Activated naive CD4-positive, alpha-beta T cell treated with anti-CD3 and anti-CD28 coated beads, Interleukin-2, amount 50 U/mL, for 16 hours (primary cell): ENCODE measurements at regions not wholly inside any gene's neighbourhood (a gene's known extent, or its start where the extent isn't known, plus 50 kb on each side); places are given as distances from the start of the nearest gene placed in this dataset.
"Not testable (repeated sequence)": the region's sequence is repeated elsewhere in the genome, so short reads cannot be mapped to it uniquely, and the experiment has no call there.

Experiments
- DNase-seq: peaks from one replicate; pipeline ENCODE4 v3.0.0-alpha.2; 2020

GRCh38 chr5:87781976-87782375 lies 369.2 kb upstream of the CCNH start:
- no peak for DNase-seq

- DNase-seq, result peak; percentile 74
Measured at GRCh38 chr5:87780831-87781760, 368.4 kb upstream of the CCNH start.

GRCh38 chr5:87778876-87779275 lies 366.1 kb upstream of the CCNH start:
- no peak for DNase-seq

GRCh38 chr5:87777877-87778276 lies 365.1 kb upstream of the CCNH start:
- no peak for DNase-seq

GRCh38 chr5:87776785-87777184 lies 364.1 kb upstream of the CCNH start:
- DNase-seq, result no peak

- DNase-seq, result not testable (repeated sequence)
Measured at GRCh38 chr5:87776302-87776701, 363.6 kb upstream of the CCNH start.

- no peak for DNase-seq
Measured at GRCh38 chr5:87775228-87775627, 362.5 kb upstream of the CCNH start.

GRCh38 chr5:87774804-87775203 lies 362.1 kb upstream of the CCNH start:
- DNase-seq, result no peak

- peak; percentile 8 for DNase-seq
Measured at GRCh38 chr5:87770601-87771121, 357.9 kb upstream of the CCNH start.

GRCh38 chr5:87770016-87770570 lies 357.4 kb upstream of the CCNH start:
- DNase-seq, result no peak

GRCh38 chr5:87769157-87769556 lies 356.4 kb upstream of the CCNH start:
- DNase-seq, result no peak

GRCh38 chr5:87768190-87768589 lies 355.5 kb upstream of the CCNH start:
- DNase-seq, result no peak

GRCh38 chr5:87765009-87765408 lies 352.3 kb upstream of the CCNH start:
- no peak for DNase-seq

GRCh38 chr5:87762631-87763030 lies 349.9 kb upstream of the CCNH start:
- DNase-seq, result no peak

- DNase-seq, result no peak
Measured at GRCh38 chr5:87756951-87757350, 344.2 kb upstream of the CCNH start.

- no peak for DNase-seq
Measured at GRCh38 chr5:87755360-87755759, 342.6 kb upstream of the CCNH start.

GRCh38 chr5:87754009-87754757 lies 341.5 kb upstream of the CCNH start:
- DNase-seq, result no peak

- no peak for DNase-seq
Measured at GRCh38 chr5:87752362-87752761, 339.6 kb upstream of the CCNH start.

GRCh38 chr5:87751824-87752223 lies 339.1 kb upstream of the CCNH start:
- DNase-seq, result no peak

GRCh38 chr5:87746891-87747377 lies 334.2 kb upstream of the CCNH start:
- DNase-seq, result no peak

GRCh38 chr5:87746341-87746740 lies 333.6 kb upstream of the CCNH start:
- DNase-seq, result no peak

GRCh38 chr5:87741881-87742280 lies 329.2 kb upstream of the CCNH start:
- DNase-seq, result no peak

- DNase-seq, result no peak
Measured at GRCh38 chr5:87735923-87736322, 323.2 kb upstream of the CCNH start.
